ENCODE measurements at regions not wholly inside any gene's neighbourhood (a gene's known extent, or its start where the extent isn't known, plus 50 kb on each side); places are given as distances from the start of the nearest gene placed in this dataset.

DNA sequence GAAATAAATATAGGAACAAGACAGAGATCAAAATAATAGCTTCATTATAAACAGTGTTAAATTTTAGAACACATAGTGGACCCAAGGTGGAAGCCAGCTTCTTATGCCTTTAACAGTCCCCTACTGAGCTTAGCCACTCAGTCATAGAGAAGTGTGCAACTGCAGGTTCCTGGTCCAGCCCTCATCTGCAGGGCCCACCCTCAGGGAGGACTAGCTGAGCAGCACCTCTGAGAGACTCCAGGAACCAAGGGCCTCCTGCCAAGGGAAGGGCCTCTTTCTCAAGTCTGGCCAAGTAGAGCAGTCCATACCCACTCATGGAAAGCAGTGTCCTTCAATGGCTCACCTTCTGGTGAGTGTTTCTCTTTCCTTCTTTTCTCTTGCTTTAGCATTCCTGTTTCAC is 173.7 kb upstream of the PRPS1L1 start:
- no peak for DNase-seq (ENCODE audit: low read depth)

DNA sequence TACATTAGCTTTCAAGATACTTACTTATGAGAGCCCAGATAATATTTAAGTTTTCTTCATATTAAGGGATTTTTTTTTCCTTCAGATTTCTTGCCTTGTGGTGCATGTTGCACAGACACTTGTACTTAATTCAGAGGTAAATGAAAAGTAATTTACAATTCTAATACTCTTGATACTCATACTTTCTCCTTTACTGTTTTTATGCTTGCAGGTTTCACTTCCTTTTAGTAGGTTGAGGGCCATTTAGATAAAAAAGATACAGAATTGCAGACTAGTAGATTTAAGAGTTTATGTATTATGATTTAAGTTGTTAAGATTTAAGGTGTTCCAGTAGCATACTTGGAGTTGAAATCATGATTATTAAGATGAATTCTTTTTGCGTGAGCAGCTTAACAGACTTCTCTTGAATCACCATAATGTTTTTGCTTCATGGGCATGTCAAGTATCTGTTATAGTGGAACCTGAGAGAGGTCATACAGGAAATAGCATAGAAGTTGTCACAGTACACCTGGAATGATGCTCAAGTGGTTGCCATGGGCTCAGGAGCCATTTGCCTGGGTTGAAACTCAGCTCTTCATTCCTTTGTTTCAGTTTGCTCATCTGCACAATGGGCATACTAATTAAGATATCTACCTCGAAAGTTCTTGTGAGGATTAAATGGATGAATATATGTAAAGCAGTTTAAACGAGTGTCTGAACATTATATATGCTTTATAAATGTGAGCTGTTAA is 174.8 kb upstream of the PRPS1L1 start:
- no peak for DNase-seq (ENCODE audit: low read depth)

DNA sequence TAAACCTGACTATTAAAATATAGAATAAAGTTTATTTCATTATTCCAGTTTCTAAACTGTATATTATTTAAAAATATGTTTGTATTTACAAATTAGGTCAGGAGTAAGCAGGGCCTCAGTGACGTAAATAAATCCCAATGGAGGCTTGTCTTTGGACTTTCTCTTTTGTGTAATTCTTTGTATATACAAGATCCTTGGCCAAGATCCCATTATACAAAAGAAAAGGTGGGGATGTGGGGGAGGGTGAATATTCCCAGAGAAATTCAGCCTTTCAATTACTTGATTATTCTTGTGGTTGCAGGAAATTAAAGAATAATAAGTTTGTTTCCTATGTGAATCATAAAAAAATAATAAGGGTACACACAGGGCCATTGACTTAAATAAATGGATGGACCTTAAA is 178.7 kb upstream of the PRPS1L1 start:
- no peak for DNase-seq (ENCODE audit: low read depth)

DNA sequence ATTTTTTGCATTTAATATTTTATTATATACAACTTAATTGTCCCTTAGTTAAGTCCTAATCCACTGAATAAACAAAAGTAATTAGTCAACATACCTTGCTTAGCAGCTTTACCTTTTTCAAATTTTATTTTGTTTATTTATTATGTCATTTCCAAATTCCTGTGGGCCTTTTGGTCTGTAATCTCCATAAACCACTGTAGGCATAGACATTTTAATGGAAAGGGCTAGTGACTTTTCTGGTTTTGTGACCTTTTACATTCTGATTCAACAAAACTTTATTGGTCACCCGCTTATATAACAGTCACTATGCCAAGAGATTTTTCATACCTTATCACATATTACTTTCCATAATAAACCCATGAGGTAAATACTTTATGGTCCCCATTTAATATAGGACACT is 181.3 kb upstream of the PRPS1L1 start:
- no peak for DNase-seq (ENCODE audit: low read depth)

DNA sequence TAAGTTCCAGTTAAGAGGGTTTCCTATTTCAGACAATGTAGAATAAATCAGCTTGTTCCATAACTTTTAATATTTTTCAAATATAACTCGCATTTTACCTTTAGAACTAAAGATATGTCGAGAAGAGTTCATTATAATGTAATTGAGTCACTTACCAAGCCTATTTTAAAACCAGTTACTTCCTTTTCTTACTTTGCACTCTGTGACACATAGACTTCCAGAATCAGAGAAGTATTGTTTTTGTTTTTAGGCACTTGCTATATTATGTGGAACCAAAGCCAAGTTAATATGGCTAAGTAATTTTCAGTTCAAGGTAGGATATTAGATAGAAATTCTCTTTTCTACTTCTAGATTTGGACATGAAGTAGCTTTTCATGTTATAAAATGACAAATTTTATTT is 182.7 kb upstream of the PRPS1L1 start:
- DNase-seq (ENCODE audit: low read depth) = no peak

DNA sequence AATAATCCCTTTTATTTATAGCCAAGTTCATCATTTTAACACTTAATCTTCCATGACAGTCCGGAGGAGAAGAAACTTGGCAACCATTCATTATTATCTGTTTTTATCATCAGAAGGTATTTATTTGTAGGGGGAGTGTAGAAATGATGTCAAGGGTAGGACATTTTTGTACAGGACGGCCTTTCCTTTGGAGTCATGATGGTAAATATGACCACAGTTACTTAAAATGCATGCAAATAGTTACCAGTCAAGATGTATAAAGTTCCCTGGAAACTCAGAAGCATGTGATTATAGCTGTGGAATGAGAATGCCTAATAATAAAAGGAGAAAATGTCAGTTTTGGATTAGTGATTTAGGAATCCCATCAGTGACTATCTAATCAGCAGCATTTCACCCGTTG is 183.1 kb upstream of the PRPS1L1 start:
- DNase-seq (ENCODE audit: low read depth) = no peak

DNA sequence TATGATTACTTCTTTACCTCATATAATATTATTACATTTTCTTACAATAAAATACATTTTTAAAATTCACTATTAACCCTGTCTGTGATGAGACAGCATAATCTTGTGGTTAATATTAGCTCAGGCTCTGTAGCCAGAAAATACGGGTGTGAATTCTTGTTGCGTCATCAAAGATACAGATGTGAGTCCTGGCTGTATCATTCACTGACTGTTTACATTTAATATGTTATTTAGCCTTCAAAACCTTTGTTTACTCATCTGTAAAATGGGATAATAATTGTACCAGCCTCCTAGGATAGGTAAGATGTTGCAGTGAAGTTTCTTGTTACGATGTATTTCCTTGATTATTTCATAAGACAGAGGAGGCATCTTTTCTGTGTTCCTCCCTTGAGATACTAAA is 184.7 kb upstream of the PRPS1L1 start:
- no peak for DNase-seq (ENCODE audit: low read depth)

DNA sequence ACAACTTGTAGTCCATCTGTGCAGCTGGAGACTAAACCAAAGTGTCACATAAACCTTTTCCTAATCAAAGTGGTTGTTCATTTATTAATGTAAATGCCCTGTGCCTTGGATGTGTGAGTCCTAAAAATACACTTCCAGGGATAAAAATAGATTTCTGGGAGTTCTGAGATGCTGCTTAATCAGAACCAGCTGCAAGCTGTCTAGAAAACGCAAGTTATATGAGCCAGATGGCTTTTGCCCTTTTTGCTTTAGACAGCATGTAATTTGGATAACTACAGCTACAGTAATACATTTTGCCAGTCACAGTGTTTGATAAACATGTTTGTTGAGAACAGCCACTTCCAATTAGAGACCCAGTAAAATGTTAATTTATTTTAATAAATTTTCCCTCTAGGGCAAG is 185.1 kb upstream of the PRPS1L1 start:
- peak; percentile 3 for DNase-seq (ENCODE audit: low read depth)

DNA sequence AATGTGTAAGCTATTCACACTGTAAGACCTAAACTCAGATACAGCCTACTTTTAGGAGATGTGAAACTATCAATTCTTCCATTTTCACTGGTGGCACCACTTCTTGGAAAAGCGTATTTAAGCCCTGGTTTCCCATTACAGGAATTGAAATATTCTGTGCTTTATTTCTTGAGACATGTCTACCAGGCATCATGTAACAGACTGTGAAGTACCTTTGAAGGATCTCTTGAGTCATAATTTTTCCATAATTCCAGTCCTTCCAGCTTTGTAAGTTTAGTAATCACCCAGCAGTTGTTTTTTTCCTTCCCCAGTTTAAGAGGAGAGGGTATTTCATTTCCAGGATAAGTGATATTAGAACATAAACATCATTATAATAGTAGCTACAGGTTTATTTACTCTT is 186.0 kb upstream of the PRPS1L1 start:
- DNase-seq (ENCODE audit: low read depth) = no peak

DNA sequence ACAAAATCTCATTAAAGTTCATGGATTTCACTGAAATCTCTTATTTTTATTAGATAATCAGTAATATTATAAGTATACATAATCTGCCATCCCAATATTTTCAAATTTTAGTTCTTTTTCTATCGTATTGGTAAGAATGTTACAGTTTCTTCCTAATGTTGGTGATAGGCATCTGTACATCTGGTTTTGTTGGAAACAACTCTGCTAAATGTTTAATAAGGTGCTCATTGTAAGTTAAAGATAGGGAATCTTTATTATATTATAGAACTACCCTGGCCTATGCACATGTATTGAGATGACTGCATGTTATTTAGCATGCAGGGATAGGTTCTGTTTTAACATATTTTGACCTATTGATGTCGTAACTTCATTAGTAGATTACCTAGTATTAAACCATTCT is 188.6 kb upstream of the PRPS1L1 start:
- no peak for DNase-seq (ENCODE audit: low read depth)

DNA sequence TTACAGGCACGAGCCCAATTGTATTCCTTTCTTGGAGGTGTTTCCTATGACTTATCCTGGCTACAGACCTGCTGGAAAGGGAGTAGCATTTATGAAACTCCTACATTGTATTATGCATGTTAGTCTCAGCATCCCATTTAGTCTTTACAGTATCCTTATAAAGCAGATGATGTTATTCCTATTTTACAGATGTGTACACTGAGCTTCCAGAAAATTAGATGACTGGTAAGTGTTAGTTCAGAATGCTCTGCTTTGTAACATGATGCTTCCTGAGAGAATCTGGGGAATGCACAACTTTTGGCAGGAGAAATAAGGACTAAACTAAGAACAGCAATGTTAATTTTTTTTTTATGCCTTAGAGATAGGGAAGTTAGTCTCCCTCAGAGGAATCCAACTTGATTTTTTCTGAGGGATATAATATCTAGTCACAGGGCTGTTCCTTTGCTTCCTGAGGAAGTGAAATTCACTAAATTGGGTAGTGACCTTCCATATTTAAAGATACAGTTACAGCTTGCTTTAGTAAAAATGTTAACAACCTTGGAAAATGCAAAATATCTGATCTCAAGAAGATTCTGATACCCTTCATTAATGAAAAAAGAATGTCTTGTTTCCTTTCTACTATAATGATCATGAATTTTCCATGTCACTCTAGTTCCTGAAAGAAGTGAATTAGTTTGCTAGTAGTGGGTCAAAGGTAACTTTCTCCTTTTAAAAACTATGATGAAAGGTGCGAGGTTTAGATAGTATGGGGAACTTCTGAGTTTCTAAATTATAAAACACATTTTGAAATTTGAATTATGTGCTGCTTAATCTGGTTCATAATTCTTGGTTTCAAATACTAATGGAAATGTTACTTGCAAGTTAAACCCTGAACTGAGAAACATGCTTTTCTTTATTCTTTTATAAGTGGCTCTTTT is 194.0 kb upstream of the PRPS1L1 start:
- DNase-seq (ENCODE audit: low read depth) = peak; percentile 5

DNA sequence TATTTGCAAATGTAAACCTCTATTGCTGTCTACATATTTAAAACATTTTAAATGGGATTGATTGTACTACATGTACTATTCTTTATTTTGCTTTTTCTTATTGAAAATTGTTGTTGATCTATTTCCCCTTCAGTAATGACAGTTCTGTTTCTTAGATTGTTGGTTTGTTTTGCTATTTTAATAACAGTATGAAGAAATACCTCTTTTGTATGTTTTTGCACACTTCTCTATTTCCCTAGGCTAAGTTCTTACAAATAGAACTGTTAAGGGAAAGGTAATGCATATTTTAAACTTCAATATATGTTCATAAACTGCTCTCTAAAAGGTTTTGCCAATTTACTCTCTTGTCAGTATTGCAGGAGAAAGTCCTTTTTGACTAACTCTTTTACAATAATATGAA is 195.0 kb upstream of the PRPS1L1 start:
- no peak for DNase-seq (ENCODE audit: low read depth)

DNA sequence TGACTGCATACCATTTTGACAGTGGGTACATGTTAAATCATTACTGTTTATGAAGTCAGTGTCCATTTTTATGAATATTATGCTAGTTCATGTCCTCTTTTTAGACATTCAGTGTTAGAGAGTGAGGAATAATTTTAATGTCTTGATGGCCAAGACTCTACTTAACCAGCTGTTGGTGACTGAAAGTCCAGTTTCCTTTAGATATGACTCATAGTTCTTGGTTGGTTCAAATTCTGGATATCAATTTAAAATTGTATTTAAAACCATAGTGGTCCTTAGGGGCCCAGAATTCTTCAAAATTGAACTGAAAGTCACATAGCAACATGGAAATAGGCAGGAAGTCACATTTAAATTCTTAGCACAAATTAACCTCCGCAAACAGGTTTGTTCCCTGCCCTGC is 196.5 kb upstream of the PRPS1L1 start:
- no peak for DNase-seq (ENCODE audit: low read depth)

DNA sequence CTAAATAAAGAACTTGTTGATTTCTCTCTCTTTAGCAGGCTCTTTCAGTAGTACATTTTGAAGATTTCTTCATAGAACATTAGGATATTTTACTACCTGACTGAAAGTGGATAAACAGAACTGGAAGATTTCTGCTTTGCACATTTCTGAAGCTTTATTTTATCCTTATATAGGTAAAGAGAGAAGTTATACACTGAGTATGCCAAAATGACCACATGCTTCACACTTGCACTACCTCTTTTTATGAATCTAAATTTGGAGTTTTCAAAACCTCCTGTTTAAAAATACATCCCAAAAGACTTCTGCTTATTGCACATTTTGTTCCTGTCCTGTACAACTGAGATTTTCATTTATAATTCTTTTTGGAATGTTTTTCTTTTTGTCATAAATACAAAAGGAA is 197.4 kb upstream of the PRPS1L1 start:
- no peak for DNase-seq (ENCODE audit: low read depth)

DNA sequence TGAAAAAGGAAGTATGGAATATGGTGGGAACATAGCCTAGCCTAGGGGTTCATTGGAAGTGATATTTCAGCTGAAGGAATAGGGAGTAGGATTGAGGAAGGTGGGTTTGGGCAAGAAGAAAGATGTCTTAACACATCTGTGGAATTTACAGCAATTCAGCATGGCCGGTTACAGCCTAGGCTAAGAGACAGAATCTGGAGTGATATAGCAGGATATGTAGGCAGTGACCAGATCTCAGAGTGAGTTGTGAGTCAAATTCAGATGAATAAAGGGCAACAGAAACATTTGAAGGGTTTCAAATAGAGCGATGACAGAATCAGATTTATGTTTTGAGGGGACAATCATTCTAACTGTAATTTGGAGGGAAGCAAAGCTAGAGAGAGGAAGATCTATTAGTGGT is 199.0 kb upstream of the PRPS1L1 start:
- no peak for DNase-seq (ENCODE audit: low read depth)

DNA sequence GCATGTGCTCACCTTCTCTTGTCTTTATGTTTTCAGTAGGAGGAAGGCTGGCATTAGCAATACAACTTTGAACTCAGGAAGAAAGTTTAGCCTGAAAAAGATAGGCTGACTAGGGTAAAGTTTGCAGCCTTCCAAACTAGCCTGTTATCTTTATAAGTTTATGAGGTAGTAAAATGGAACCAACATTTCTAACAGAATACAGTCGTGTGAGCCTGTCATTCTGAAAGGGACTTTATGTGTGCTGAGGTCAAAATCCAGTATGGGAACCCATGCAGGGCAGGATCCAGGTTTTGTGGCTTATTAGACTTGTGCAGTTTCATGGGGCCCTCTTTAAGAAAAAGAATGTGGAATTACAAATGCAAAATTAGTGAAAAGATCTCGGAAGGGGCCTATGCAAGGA is 201.0 kb upstream of the PRPS1L1 start:
- no peak for DNase-seq (ENCODE audit: low read depth)

DNA sequence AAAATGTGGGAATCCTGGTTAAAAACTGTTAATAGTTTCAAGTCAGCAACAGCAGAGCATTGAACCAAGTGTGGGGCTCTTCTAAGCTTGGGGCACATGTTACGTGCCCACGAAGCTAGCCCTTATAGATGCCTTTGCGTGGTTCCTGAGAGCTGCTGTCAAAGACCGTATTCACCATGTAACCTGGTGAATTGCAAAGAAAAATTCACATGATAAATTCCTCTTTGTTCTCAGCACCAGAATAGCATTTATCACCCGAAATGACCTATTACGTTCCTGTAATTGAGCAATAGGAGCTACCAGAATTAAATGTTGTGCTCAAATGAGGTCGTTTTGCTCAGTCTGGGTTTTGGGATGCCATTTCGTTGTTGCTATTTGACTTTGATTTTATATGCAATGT is 202.6 kb upstream of the PRPS1L1 start:
- DNase-seq (ENCODE audit: low read depth) = no peak

DNA sequence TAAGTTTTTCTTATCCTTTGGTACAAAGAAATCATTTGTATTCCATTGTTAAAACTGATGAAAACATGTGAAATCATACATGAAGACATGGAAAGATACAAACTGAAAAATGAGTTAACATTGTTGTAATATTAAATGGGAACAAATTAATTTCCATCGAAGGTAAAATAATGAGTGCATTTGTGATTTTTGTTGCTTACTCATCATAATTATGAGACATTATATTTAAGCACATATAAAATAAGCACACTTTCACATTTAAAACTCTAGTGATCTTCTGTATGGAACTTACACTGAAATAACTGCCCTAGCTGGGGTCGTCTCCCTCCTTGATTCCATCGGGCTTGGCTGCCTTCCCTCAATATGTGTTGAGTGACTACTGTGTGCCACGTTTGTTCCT is 204.2 kb upstream of the PRPS1L1 start:
- no peak for DNase-seq (ENCODE audit: low read depth)

DNA sequence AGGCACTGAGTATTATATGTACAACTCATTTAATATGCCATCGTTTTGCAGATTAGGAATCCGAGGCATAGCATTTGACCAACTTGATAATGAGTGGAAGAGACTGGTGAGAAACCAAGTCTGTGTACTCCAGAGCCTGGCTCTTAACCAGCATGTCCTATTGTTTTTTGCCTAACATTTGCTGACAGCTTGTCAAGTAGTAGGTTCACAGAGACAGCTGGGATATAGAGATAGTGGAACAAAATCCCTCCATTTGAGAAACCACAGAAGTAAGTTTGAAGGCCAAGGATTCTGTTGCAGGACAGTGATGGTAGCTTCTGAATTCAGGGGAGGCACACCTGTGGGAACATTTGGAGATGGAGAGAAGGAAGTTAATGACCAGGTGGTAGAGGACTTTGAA is 206.9 kb upstream of the PRPS1L1 start:
- no peak for DNase-seq (ENCODE audit: low read depth)

DNA sequence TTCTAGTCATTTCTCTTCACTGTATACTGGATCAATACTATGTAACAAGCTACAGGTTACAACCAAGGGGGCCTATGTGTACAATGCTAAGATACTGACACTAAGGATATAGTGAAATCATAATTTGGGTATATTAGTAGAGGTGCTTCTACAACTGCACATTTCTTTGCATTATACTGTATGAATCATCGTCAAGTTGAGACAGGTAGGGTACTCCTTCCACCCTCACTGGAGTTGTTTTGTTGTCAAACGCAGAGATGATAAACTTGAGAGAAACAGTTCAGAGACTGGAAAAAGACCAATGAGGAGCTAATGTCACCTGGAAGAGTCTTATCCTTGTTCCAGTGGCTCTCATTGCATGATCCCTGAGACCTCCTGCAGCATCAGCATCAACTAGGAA is 208.2 kb upstream of the PRPS1L1 start:
- DNase-seq (ENCODE audit: low read depth) = no peak

DNA sequence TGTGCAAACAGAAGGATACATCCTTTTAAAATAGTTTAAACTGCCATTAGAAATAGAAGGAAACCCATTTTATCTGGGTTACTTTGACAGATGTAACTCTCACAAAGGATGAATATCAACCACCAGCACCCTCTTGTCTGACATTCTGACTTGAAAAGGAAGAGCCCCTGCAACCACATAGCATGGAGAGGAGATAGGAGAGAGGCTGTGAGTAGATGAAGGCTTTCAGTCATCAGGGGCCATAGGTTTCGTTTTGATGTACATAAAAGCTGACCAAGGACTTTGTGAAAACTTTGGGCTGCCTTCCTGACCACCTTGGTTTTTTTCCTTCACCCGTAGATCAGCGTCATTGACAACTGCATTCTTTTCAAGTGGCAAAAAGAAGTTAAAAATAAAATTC is 211.6 kb upstream of the PRPS1L1 start:
- no peak for DNase-seq (ENCODE audit: low read depth)

DNA sequence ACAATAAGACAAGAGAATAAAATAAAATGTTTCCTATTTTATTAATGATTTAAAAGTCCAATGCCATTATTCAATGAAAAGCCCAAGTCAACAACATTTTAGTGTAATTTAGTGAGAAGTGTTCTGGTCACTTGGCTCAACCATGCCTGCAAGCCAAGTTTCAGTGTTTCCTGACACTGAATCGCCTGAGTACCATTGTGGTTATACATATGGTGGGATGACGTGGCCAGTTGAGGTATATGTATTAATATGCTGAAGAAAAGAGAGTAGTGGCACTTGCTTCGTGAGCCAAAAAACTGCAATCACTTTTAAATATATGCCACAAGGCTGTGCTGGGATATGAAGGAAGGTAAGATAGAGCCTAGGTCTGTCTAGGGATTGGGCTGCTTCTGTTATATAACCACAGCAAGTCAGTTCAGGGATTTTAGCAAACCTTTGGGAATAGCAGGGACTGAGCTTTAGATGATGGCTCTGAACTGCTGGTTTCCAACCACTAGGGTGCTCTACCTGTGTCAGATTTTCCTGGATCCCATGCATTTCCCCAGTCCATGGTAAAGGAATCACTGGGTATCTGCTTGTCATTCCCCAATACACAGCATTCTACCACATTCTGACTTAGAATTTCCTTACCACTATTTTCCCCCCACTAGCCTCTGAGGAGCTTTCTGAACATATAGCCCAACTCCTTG is 214.0 kb upstream of the PRPS1L1 start:
- no peak for DNase-seq (ENCODE audit: low read depth)

DNA sequence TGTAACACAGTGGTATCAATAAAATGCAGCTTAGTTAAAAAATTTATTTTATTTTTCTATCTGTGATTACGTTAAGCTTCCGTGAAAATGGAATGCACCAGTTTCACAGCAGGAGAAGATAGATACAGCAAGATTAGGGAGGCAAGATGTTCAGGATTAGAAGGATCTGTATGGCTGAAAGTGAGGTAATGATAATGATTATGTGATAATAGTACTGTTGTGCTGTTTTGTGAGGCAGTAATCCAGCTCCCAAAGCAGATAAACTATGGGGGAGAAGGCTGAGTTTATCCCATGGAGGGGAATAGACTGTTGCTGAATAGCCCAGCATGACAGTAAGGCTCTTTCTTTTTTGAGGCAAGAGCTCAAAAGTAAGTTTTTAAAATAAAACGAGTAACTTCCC is 216.1 kb upstream of the PRPS1L1 start:
- no peak for DNase-seq (ENCODE audit: low read depth)
